HFFc6 (cell line): ENCODE measurements at regions not wholly inside any gene's neighbourhood (a gene's known extent, or its start where the extent isn't known, plus 50 kb on each side); places are given as distances from the start of the nearest gene placed in this dataset.

Source experiments
- DNase-seq: peaks from one replicate; pipeline ENCODE4 v3.0.0-alpha.2; 2018
- H3K27ac Mint-ChIP-seq: 2 replicates; pipeline ENCODE4 v1.8.0; 2020; ENCODE audit warnings: mild to moderate bottlenecking, mixed read lengths
- H3K27me3 Mint-ChIP-seq: 2 replicates; pipeline ENCODE4 v1.8.0; 2021; ENCODE audit warnings: mild to moderate bottlenecking, moderate library complexity, mixed read lengths; ENCODE audit not compliant: insufficient read depth
- H3K36me3 Mint-ChIP-seq: 2 replicates; pipeline ENCODE4 v1.8.0; 2021; ENCODE audit warnings: low read depth, mixed read lengths
- H3K4me1 Mint-ChIP-seq: 2 replicates; pipeline ENCODE4 v1.8.0; 2020; ENCODE audit warnings: low read depth, mixed read lengths
- H3K4me3 Mint-ChIP-seq: 2 replicates; pipeline ENCODE4 v1.8.0; 2020; ENCODE audit warnings: mild to moderate bottlenecking, moderate library complexity, mixed read lengths
- H3K9me3 Mint-ChIP-seq: 2 replicates; pipeline ENCODE4 v1.8.0; 2020; ENCODE audit warnings: mild to moderate bottlenecking, mixed read lengths
- CTCF ChIP-seq: fragments of 200-600 bp; sonication (generic); IDR thresholded peaks from 2 replicates; pipeline ENCODE4 v1.5.0; 2021; ENCODE audit warnings: antibody characterized with exemption, mild to moderate bottlenecking

GRCh38 chr7:18213652-18214051 lies 186.0 kb upstream of the PRPS1L1 start:
- Mint-ChIP-seq H3K4me3 (no peak overlapping the region), H3K27ac (no peak overlapping the region), H3K27me3 (no peaks in the 10 kb centered on the region), H3K36me3 (no peaks in the 10 kb centered on the region), H3K9me3 (no peaks in the 10 kb centered on the region), H3K4me1 (peaks cover 9% of the 10 kb centered on the region)
- no peak for DNase-seq
- TF ChIP-seq CTCF: no peak

DNA sequence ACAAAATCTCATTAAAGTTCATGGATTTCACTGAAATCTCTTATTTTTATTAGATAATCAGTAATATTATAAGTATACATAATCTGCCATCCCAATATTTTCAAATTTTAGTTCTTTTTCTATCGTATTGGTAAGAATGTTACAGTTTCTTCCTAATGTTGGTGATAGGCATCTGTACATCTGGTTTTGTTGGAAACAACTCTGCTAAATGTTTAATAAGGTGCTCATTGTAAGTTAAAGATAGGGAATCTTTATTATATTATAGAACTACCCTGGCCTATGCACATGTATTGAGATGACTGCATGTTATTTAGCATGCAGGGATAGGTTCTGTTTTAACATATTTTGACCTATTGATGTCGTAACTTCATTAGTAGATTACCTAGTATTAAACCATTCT lies 188.6 kb upstream of the PRPS1L1 start:
- TF ChIP-seq CTCF: no peak
- Mint-ChIP-seq H3K36me3 (no peaks in the 10 kb centered on the region), H3K4me1 (peaks cover 9% of the 10 kb centered on the region), H3K27me3 (no peaks in the 10 kb centered on the region), H3K9me3 (no peaks in the 10 kb centered on the region), H3K27ac (no peak overlapping the region), H3K4me3 (no peak overlapping the region)
- DNase-seq: no peak

DNA sequence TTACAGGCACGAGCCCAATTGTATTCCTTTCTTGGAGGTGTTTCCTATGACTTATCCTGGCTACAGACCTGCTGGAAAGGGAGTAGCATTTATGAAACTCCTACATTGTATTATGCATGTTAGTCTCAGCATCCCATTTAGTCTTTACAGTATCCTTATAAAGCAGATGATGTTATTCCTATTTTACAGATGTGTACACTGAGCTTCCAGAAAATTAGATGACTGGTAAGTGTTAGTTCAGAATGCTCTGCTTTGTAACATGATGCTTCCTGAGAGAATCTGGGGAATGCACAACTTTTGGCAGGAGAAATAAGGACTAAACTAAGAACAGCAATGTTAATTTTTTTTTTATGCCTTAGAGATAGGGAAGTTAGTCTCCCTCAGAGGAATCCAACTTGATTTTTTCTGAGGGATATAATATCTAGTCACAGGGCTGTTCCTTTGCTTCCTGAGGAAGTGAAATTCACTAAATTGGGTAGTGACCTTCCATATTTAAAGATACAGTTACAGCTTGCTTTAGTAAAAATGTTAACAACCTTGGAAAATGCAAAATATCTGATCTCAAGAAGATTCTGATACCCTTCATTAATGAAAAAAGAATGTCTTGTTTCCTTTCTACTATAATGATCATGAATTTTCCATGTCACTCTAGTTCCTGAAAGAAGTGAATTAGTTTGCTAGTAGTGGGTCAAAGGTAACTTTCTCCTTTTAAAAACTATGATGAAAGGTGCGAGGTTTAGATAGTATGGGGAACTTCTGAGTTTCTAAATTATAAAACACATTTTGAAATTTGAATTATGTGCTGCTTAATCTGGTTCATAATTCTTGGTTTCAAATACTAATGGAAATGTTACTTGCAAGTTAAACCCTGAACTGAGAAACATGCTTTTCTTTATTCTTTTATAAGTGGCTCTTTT lies 194.0 kb upstream of the PRPS1L1 start:
- no peak overlapping the region for H3K4me3 Mint-ChIP-seq
- TF ChIP-seq CTCF: no peak
- no peaks in the 10 kb centered on the region; the same call in none of the 2 replicates for H3K27me3 Mint-ChIP-seq
- no peaks in the 10 kb centered on the region for H3K4me1 Mint-ChIP-seq
- no peak overlapping the region for H3K27ac Mint-ChIP-seq
- DNase-seq: no peak
- H3K36me3 Mint-ChIP-seq: no peaks in the 10 kb centered on the region
- no peaks in the 10 kb centered on the region for H3K9me3 Mint-ChIP-seq

GRCh38 chr7:18222636-18223035 lies 195.0 kb upstream of the PRPS1L1 start:
- DNase-seq: no peak
- no peak for TF ChIP-seq CTCF
- Mint-ChIP-seq H3K4me3 (no peak overlapping the region), H3K4me1 (no peaks in the 10 kb centered on the region), H3K27ac (no peak overlapping the region), H3K27me3 (no peaks in the 10 kb centered on the region; the same call in none of the 2 replicates), H3K9me3 (no peaks in the 10 kb centered on the region), H3K36me3 (no peaks in the 10 kb centered on the region)

GRCh38 chr7:18224138-18224537 lies 196.5 kb upstream of the PRPS1L1 start:
- Mint-ChIP-seq H3K36me3 (no peaks in the 10 kb centered on the region), H3K9me3 (no peaks in the 10 kb centered on the region), H3K27me3 (no peaks in the 10 kb centered on the region; the same call in none of the 2 replicates), H3K4me1 (no peaks in the 10 kb centered on the region), H3K4me3 (no peak overlapping the region), H3K27ac (no peak overlapping the region)
- no peak for DNase-seq
- TF ChIP-seq CTCF: no peak
